ENCODE measurements at regions not wholly inside any gene's neighbourhood (a gene's known extent, or its start where the extent isn't known, plus 50 kb on each side); places are given as distances from the start of the nearest gene placed in this dataset.

DNA sequence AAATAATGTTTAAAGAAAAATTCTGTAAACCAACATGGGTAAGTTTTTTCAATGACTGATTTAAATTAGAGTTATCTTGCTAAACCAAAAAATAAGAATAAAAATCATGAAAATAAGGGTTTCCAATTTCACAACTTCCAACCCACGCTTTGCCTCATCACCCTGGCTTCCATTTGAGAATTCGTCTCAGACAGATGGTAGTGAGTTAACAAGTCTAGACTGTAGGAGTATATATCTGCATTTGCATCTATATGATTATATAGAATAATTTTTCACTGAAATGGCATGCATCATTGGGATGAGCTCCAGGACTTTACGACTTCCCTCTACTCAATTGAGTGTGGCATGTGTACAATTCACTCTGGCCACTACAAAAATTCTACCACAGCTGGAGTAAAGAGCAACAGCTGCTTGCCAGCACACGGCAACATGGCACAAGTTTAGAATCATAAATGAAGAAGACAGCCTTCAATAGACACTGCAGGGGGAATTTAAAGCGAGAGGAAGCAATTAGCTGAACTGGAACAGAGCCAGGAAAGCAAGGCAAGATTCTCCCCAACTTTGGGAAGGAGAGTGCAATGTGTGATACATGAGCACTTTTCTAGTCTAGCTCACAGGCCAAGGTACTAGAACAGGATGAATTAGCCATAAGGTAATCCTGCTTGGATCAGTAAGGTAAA is 1673.5 kb upstream of the CELF4 start:
- no peak for TF ChIP-seq TAF1 (IDR thresholded peaks at IDR 0.05; ENCODE audit: borderline replicate concordance, insufficient read depth, low read length)
- TF ChIP-seq FOXP2 (optimal IDR thresholded peaks at IDR 0.05; ENCODE audit: borderline replicate concordance, extremely low read depth, extremely low read length, insufficient read depth), result no peak
- TF ChIP-seq SIN3A (IDR thresholded peaks at IDR 0.05; ENCODE audit: borderline replicate concordance, insufficient read depth, low read length), result no peak
- TF ChIP-seq, protein P1, sequence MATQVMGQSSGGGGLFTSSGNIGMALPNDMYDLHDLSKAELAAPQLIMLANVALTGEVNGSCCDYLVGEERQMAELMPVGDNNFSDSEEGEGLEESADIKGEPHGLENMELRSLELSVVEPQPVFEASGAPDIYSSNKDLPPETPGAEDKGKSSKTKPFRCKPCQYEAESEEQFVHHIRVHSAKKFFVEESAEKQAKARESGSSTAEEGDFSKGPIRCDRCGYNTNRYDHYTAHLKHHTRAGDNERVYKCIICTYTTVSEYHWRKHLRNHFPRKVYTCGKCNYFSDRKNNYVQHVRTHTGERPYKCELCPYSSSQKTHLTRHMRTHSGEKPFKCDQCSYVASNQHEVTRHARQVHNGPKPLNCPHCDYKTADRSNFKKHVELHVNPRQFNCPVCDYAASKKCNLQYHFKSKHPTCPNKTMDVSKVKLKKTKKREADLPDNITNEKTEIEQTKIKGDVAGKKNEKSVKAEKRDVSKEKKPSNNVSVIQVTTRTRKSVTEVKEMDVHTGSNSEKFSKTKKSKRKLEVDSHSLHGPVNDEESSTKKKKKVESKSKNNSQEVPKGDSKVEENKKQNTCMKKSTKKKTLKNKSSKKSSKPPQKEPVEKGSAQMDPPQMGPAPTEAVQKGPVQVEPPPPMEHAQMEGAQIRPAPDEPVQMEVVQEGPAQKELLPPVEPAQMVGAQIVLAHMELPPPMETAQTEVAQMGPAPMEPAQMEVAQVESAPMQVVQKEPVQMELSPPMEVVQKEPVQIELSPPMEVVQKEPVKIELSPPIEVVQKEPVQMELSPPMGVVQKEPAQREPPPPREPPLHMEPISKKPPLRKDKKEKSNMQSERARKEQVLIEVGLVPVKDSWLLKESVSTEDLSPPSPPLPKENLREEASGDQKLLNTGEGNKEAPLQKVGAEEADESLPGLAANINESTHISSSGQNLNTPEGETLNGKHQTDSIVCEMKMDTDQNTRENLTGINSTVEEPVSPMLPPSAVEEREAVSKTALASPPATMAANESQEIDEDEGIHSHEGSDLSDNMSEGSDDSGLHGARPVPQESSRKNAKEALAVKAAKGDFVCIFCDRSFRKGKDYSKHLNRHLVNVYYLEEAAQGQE (IDR thresholded peaks at IDR 0.05; ENCODE audit: insufficient read depth in 1 of 2, low read depth in 2 of 2, low read length in 2 of 2), result no peak
- no peak for TF ChIP-seq POLR2AphosphoS5 (IDR thresholded peaks at IDR 0.05; ENCODE audit: low read depth, low read length)

DNA sequence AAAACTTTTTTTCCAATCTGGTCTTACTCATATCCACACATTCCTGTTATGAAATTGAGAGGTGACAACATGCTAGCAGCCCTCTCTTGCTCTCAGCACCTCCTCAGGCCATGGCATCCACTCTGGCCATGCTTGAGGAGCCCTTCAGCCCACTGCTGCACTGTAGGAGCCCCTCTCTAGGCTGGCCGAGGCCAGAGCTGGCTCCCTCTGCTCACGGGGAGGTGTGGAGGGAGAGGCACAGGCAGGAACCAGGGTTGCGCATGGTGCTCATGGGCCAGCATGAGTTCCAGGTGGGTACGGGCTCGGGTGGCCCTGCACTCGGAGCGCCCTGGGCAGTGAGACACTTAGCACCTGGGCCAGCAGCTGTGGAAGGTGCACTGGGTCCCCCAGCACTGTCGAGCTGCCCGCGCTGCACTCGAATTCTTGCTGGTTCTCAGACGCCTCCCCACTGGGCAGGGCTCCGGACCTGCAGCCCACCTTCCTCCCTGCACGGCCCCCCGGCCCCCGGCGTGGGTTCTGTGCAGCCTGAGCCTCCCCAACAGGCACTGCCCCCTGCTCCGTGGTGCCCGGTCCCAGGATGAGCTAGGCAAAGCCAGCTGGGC is 1669.6 kb upstream of the CELF4 start:
- TF ChIP-seq TAF1 (IDR thresholded peaks at IDR 0.05; ENCODE audit: borderline replicate concordance, insufficient read depth, low read length) (no peak), FOXP2 (optimal IDR thresholded peaks at IDR 0.05; ENCODE audit: borderline replicate concordance, extremely low read depth, extremely low read length, insufficient read depth) (no peak), SIN3A (IDR thresholded peaks at IDR 0.05; ENCODE audit: borderline replicate concordance, insufficient read depth, low read length) (no peak), POLR2AphosphoS5 (IDR thresholded peaks at IDR 0.05; ENCODE audit: low read depth, low read length) (no peak)
- TF ChIP-seq, protein P1 (IDR thresholded peaks at IDR 0.05; ENCODE audit: insufficient read depth in 1 of 2, low read depth in 2 of 2, low read length in 2 of 2), result no peak

DNA sequence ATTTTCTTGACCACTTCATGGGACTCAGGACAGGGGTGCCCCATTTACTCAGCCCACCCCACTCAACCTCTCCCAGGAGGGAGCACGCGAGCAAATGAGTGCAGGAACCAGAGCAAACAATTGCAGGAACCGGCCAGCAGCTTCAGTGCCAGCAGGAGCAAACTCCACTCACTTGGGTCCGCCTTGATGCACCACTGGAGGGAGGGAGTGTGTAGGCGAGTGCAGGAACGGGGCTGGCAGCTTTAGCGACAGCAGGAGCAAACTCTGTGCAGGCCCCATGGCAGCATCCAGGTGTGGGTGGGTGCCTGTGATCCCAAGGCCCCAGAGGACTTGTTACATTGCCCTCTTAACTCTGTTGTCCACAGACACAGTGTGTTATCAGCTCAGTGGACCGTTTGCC is 1667.3 kb upstream of the CELF4 start:
- TF ChIP-seq SIN3A (IDR thresholded peaks at IDR 0.05; ENCODE audit: borderline replicate concordance, insufficient read depth, low read length), result no peak
- no peak for TF ChIP-seq TAF1 (IDR thresholded peaks at IDR 0.05; ENCODE audit: borderline replicate concordance, insufficient read depth, low read length)
- TF ChIP-seq FOXP2 (optimal IDR thresholded peaks at IDR 0.05; ENCODE audit: borderline replicate concordance, extremely low read depth, extremely low read length, insufficient read depth), result no peak
- TF ChIP-seq, protein P1 (IDR thresholded peaks at IDR 0.05; ENCODE audit: insufficient read depth in 1 of 2, low read depth in 2 of 2, low read length in 2 of 2), result no peak
- TF ChIP-seq POLR2AphosphoS5 (IDR thresholded peaks at IDR 0.05; ENCODE audit: low read depth, low read length), result no peak

DNA sequence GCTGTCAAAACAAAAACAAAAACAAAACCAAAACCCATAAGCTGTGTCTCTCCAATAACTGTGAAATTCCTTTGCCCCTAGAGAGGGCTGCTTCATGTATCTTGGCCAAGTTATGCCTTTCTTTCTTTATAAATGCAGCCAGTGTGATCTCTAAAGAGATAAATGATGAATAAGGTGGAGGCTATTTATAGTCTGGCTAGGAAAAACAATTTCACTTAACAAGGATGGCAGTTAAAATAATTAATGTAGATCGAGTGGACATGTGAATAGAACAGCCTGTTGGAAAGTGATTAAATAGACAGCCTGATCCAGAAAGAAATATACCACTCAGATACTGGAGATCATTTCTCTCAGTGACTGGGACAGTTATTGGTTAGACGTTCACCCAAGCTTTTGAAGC is 1666.9 kb upstream of the CELF4 start:
- TF ChIP-seq FOXP2 (optimal IDR thresholded peaks at IDR 0.05; ENCODE audit: borderline replicate concordance, extremely low read depth, extremely low read length, insufficient read depth), result no peak
- no peak for TF ChIP-seq TAF1 (IDR thresholded peaks at IDR 0.05; ENCODE audit: borderline replicate concordance, insufficient read depth, low read length)
- TF ChIP-seq POLR2AphosphoS5 (IDR thresholded peaks at IDR 0.05; ENCODE audit: low read depth, low read length), result no peak
- TF ChIP-seq SIN3A (IDR thresholded peaks at IDR 0.05; ENCODE audit: borderline replicate concordance, insufficient read depth, low read length), result no peak
- TF ChIP-seq, protein P1 (IDR thresholded peaks at IDR 0.05; ENCODE audit: insufficient read depth in 1 of 2, low read depth in 2 of 2, low read length in 2 of 2), result no peak

Data from PFSK-1 (cell line).